ENCODE measurements at regions not wholly inside any gene's neighbourhood (a gene's known extent, or its start where the extent isn't known, plus 50 kb on each side); places are given as distances from the start of the nearest gene placed in this dataset.

GRCh38 chr15:95741830-95742229 lies 588.7 kb upstream of the NR2F2 start:
- TF ChIP-seq, protein P1, sequence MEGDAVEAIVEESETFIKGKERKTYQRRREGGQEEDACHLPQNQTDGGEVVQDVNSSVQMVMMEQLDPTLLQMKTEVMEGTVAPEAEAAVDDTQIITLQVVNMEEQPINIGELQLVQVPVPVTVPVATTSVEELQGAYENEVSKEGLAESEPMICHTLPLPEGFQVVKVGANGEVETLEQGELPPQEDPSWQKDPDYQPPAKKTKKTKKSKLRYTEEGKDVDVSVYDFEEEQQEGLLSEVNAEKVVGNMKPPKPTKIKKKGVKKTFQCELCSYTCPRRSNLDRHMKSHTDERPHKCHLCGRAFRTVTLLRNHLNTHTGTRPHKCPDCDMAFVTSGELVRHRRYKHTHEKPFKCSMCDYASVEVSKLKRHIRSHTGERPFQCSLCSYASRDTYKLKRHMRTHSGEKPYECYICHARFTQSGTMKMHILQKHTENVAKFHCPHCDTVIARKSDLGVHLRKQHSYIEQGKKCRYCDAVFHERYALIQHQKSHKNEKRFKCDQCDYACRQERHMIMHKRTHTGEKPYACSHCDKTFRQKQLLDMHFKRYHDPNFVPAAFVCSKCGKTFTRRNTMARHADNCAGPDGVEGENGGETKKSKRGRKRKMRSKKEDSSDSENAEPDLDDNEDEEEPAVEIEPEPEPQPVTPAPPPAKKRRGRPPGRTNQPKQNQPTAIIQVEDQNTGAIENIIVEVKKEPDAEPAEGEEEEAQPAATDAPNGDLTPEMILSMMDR (IDR thresholded peaks at IDR 0.05; ENCODE audit: extremely low read depth, insufficient read depth, missing control alignments): no peak
- in situ Hi-C loops (cut with MboI; ENCODE audit: low pct_unique_long_range_greater_than_20kb, low sequenced_read_pairs, unreplicated experiment): no loop called here
- DNase-seq (ENCODE audit: low spot score): no peak

DNA sequence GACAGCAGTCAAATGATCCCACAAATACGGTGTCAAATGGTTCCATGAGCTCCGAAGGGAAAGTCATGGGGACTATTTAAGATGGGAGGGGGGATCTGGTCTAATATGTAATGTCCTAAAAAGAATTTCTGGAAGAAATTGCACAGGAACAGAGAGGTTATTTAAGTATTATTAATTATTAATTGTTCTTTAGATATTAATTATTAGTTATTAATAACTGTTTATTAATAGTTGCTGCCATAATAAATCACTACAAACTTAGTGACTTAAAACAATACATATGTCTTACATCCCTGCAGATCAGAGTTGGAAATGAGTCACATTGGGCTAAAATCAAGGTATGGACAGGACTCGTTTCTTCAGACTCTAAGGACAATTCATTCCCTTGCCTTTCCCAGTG lies 588.2 kb upstream of the NR2F2 start:
- TF ChIP-seq, protein P1 (IDR thresholded peaks at IDR 0.05; ENCODE audit: extremely low read depth, insufficient read depth, missing control alignments): no peak
- in situ Hi-C loops (cut with MboI; ENCODE audit: low pct_unique_long_range_greater_than_20kb, low sequenced_read_pairs, unreplicated experiment): no loop called here
- no peak for DNase-seq (ENCODE audit: low spot score)

GRCh38 chr15:95742836-95743235 lies 587.7 kb upstream of the NR2F2 start:
- in situ Hi-C loops (cut with MboI; ENCODE audit: low pct_unique_long_range_greater_than_20kb, low sequenced_read_pairs, unreplicated experiment): no loop called here
- no peak for DNase-seq (ENCODE audit: low spot score)
- TF ChIP-seq, protein P1 (IDR thresholded peaks at IDR 0.05; ENCODE audit: extremely low read depth, insufficient read depth, missing control alignments): no peak

GRCh38 chr15:95757171-95757570 lies 573.3 kb upstream of the NR2F2 start:
- no peak for DNase-seq (ENCODE audit: low spot score)
- TF ChIP-seq, protein P1 (IDR thresholded peaks at IDR 0.05; ENCODE audit: extremely low read depth, insufficient read depth, missing control alignments): no peak
- in situ Hi-C loops (cut with MboI; ENCODE audit: low pct_unique_long_range_greater_than_20kb, low sequenced_read_pairs, unreplicated experiment): no loop called here

- DNase-seq (ENCODE audit: low spot score): no peak
- in situ Hi-C loops (cut with MboI; ENCODE audit: low pct_unique_long_range_greater_than_20kb, low sequenced_read_pairs, unreplicated experiment): no loop called here
- TF ChIP-seq, protein P1 (IDR thresholded peaks at IDR 0.05; ENCODE audit: extremely low read depth, insufficient read depth, missing control alignments): no peak
These were observed 572.0 kb upstream of the NR2F2 start for GRCh38 chr15:95758451-95758850.

DNA sequence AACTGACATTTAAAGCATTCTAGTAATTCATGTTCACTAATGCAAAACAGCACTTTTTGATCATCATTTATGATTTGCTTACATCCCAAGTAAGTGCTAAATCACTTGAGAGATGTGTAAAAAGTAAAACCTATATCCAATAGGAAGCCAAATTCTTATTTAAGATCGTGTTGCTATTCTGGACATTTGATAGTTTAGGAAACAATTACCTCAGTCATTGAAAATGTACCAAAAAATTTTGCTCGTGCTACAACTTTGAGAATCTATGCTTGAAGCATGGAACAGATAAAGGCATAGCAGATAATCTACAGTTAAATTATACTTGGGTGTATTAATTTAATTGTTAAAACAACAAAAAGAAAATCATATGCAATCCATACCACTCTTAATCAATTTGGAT lies 571.6 kb upstream of the NR2F2 start:
- no peak for DNase-seq (ENCODE audit: low spot score)
- TF ChIP-seq, protein P1 (IDR thresholded peaks at IDR 0.05; ENCODE audit: extremely low read depth, insufficient read depth, missing control alignments): no peak
- in situ Hi-C loops (cut with MboI; ENCODE audit: low pct_unique_long_range_greater_than_20kb, low sequenced_read_pairs, unreplicated experiment): no loop called here

- no peak for DNase-seq (ENCODE audit: low spot score)
- in situ Hi-C loops (cut with MboI; ENCODE audit: low pct_unique_long_range_greater_than_20kb, low sequenced_read_pairs, unreplicated experiment): no loop called here
- TF ChIP-seq, protein P1 (IDR thresholded peaks at IDR 0.05; ENCODE audit: extremely low read depth, insufficient read depth, missing control alignments): no peak
These were observed 570.0 kb upstream of the NR2F2 start for GRCh38 chr15:95760508-95760907.
